ENCODE measurements at regions not wholly inside any gene's neighbourhood (a gene's known extent, or its start where the extent isn't known, plus 50 kb on each side); places are given as distances from the start of the nearest gene placed in this dataset.
"Not testable (repeated sequence)": the region's sequence is repeated elsewhere in the genome, so short reads cannot be mapped to it uniquely, and the experiment has no call there.

DNA sequence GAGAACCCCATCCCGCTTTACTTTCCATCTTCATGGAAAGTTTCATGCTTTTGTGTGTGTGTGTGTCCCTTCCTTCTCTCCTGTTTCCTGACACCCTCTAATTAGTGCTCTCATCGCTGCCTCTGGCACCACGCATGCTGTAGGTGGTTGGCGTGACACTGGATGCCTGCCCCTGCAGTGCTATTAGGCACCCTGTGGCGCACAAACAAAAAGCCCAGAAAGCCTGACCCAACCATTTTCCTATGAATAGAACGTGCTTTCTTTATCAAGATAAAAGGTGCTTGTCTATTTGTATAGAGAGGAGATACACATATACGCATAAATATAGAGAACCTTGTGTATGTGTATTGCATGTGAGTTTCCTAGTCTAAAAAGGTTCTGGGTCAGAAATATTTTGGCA, 120.8 kb upstream of the CDCA7L start:
- no peak for DNase-seq (ENCODE audit: low read depth)

DNA sequence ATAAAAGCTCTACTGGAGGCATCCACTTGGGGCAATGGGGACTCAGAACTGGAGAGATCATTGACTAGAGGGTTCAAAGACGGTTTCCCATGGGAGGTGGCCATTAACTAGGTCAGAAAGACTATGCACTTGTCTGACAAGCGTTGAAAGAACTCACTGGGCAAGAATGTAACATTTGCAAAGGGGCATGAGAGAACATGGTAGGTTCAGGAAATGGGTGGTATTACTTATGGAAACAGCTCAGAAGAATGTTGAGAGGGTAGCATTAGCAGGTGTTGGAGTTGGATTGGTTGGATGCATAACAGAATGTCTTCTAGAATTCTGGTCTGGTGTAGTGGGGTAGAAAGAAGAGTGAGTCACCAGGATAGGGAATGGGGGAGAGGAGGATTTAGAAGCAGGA, 119.1 kb upstream of the CDCA7L start:
- no peak for DNase-seq (ENCODE audit: low read depth)

DNA sequence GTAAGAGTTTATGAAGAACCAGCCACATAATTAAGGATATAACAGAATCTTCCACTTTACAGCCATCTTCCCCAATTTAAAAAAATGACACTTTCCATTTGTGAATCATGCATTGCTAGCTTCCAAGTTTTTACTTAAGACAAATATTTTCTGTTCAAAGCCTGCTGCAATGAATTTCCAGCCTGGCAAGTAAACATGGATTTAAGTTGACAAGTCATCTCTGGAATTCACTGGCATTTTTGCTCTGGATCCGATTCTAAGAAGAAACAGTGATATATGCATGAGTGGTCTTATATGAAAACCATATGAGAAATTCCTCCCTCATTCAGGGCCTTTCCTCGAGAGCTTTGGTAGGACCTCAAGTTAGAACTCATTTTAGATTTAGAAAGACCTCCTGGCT, 116.1 kb upstream of the CDCA7L start:
- no peak for DNase-seq (ENCODE audit: low read depth)

DNA sequence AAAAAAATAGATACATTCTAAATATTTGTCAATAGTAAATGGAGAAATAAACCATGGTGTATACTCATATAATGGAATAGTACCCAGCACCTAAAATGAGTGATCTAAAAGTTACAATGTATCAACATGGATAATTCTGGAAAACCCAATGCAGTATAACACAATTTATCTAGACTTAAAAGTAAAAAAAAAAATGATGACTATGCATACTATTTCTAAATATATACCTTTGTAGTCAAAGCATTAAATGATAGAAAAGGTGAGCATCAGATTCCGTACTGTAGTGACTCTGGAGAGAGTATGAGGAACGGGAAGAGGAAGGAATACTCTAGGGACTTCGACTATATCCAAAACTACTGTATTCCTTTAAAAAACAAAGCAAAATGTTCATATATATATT, 115.2 kb upstream of the CDCA7L start:
- DNase-seq (ENCODE audit: low read depth), result no peak

DNA sequence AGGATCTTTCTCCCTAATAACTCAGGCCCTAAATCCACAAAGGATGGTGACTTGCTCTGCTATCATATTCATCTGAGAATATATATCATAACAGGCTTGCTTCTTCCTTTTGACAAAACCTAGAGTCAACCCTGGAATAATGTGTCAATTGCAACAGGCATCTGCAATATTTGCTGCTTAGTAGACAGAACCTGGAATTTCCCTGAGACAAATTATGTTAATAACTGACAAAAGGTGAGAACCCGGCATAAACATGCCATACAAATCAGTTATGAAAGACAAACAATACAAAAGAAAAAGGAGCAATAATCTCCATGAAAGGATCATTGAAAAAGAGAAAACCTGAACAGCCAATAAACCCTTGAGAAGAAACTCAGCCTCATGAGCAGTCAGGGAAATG, 114.5 kb upstream of the CDCA7L start:
- no peak for DNase-seq (ENCODE audit: low read depth)

DNA sequence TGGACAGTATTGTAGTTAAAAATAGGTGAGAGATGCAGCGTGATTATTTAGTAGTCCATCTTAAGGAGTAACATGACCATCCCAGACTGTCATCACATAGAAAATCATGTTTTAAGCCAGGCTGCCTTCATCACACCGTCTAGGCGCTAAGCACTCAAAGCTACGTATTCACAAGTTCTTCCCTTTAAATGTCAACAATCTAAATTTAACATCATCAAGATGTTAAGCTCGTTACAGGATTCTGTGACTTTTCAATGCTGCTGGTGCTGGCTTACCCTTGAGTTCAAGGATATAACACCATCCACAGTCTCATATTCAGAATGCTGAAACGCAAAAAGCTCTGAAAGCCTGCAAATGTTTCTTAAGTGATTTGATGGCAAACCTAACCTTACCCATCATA, 109.5 kb upstream of the CDCA7L start:
- DNase-seq (ENCODE audit: low read depth), result no peak

DNA sequence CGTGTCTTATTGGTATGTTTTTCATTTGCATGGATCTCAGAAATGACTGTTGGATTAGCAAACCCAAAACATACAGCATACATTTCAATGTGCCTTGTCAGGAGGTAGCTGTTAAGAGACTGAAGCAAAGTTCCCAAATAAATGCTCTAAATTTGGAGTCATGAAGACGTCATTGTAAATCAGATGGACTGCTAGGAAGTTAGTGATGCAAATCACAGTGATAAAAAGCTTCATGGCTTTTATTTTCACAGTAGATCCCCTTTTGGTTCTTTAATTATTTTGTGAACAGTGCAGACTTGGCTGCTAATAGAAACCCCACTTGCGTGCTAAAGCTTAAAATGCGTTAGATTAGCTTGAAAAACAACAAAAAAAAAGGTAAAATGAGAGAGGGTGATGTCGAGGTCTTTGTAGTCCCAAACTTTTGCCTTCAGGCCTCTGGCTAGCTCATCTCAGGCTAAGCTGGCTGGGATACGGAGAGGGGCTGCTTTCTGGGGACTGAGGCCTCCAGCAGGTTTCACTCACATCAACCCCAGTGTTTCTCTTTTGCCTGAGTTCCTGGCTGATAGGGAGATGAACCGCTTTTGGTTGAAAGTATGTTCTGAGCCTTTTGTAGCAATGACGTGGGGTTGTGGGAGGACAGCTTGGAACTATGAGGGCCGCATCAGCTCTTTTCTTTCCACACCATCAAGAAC, 107.1 kb upstream of the CDCA7L start:
- DNase-seq (ENCODE audit: low read depth), result no peak

- DNase-seq (ENCODE audit: low read depth), result no peak
These were observed 106.4 kb upstream of the CDCA7L start for GRCh38 chr7:22051886-22052673.

DNA sequence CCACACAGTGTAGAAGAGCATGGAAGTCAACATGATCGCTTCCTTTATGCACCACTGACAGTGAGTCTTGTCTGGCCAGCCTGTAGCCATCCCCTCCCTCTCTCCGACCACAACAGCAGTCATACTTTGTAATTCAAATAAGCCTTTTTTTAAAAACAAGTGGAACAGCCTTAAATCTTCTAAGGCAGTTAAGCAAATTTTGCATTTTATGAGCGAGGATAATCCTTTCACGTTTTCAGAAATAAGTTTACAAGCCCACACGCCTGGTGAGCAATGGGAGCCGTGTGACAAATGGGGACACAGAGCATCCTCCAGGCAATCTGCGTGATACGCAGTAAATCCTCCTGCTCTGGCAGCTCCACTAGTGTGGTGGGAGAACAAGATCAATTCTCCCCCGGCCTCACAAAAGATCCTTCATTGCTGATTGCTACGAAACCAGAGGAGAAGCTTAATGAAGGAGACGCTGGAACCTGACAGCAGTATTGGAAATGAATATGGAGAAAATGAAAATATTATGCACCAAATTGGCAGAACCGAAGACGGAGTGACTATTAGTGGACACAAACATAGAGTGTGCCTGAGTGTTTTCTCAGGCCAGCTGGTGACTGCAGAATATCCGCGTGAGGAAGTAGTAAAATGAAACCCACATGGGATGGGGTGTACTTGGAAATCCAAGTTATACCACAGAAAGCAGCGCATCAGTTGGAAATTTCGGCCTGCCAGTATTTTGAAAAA, 104.2 kb upstream of the CDCA7L start:
- DNase-seq (ENCODE audit: low read depth), result no peak

DNA sequence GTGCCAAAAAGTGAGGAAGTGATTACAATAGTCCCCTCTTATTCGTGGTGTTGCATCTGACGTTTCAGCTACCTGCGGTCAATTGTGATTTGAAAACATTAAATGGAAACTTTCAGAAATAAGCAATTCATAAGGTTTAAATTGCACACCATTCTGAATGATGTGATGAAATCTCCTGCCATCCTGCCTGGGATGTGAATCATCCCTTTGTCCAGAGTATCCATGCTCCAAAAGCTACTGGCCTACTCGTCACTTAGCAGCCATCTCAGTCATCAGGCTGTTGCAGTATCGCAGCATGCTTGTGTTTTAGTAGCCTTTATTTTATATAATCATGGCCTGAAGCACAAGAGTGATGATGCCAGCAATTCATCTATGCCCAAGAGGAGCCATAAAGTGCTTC, 97.7 kb upstream of the CDCA7L start:
- DNase-seq (ENCODE audit: low read depth), result no peak

GRCh38 chr7:22040923-22041595, 95.4 kb upstream of the CDCA7L start:
- no peak for DNase-seq (ENCODE audit: low read depth)

GRCh38 chr7:22039670-22040069, 94.0 kb upstream of the CDCA7L start:
- no peak for DNase-seq (ENCODE audit: low read depth)

DNA sequence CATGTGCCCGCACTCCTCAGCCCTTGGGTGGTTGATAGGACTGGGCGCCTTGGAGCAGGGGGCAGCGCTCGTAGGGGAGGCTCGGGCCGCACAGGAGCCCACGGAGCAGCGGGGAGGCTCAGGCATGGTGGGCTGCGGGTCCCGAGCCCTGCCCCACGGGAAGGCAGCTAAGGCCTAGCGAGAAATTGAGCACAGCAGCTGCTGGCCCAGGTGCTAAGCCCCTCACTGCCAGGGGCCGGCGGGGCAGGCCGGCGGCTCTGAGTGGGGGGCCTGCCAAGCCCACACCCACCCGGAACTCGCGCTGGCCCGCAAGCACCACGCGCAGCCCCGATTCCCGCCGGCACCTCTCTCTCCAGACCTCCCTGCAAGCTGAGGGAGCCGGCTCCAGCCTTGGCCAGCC, 86.7 kb upstream of the CDCA7L start:
- DNase-seq (ENCODE audit: low read depth), result not testable (repeated sequence)

DNA sequence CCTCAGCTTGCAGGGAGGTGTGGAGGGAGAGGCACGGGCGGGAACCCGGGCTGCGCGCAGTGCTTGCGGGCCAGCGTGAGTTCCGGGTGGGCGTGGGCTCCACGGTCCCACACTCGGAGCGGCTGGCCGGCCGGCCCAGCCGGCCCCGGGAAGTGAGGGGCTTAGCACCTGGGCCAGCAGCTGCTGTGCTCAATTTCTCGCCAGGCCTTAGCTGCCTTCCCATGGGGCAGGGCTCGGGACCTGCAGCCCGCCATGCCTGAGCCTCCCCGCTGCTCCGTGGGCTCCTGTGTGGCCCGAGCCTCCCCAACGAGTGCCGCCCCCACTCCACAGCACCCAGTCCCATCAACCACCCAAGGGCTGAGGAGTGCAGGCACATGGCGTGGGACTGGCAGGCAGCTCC, 83.0 kb upstream of the CDCA7L start:
- DNase-seq (ENCODE audit: low read depth), result not testable (repeated sequence)

- DNase-seq (ENCODE audit: low read depth), result no peak
These were observed 81.8 kb upstream of the CDCA7L start for GRCh38 chr7:22027475-22027874.

DNA sequence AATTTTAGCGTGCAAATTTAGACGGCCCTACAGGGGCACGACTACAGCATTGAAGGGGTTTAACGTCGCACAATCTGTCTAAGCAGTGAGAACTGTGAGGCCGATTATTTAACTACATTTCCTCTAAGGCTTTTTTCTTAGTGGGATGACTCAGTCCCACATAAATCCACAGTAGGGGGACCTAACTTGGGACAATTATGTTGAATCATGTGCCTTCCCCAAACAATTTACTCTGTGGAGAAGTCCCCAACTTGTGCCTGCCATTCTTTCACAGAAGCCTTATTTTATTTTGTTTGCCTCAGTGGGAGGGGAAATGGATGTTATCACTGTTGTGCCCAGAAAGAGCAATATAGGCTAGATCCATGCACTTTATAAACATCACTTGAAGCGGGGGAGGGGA, 80.3 kb upstream of the CDCA7L start:
- DNase-seq (ENCODE audit: low read depth), result no peak

GRCh38 chr7:22025075-22025474, 79.4 kb upstream of the CDCA7L start:
- DNase-seq (ENCODE audit: low read depth), result no peak

- DNase-seq (ENCODE audit: low read depth), result no peak
These were observed 74.2 kb upstream of the CDCA7L start for GRCh38 chr7:22019931-22020330.

- DNase-seq (ENCODE audit: low read depth), result no peak
These were observed 70.8 kb upstream of the CDCA7L start for GRCh38 chr7:22016507-22016906.

- DNase-seq (ENCODE audit: low read depth), result no peak
These were observed 68.0 kb upstream of the CDCA7L start for GRCh38 chr7:22013711-22014110.

DNA sequence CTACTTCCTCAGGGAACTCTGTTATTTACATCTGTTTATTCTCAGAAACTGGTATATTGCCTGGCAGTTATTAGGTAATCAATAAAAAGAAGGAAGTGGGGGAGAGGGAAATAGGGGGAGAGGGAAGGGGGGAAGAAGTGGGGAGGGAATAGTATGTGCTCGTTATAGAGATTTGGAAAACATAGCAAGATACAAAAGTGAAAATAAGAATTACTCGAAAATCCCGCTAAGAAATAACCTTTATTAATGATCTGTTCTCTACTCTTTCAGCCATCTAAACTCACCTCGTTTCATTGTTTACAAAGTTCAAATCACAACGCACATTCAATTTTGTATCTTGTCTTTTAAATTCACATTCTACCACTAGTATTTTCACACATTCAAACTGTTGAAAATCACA, 63.0 kb upstream of the CDCA7L start:
- no peak for DNase-seq (ENCODE audit: low read depth)

GRCh38 chr7:22008087-22008486, 62.4 kb upstream of the CDCA7L start:
- no peak for DNase-seq (ENCODE audit: low read depth)

- DNase-seq (ENCODE audit: low read depth), result peak; percentile 19
These were observed 59.5 kb upstream of the CDCA7L start for GRCh38 chr7:22005151-22005550.

Data from amniotic epithelial cell (primary cell).